ENCODE measurements at regions not wholly inside any gene's neighbourhood (a gene's known extent, or its start where the extent isn't known, plus 50 kb on each side); places are given as distances from the start of the nearest gene placed in this dataset.

GRCh38 chr10:84824525-84824924 is 496.1 kb downstream of the CCSER2 start:
- H3K4me2 ChIP-seq (ENCODE audit: insufficient read depth, low read length) = no peak overlapping the region
- no TSS peak for BruUV-seq (replicated peaks)
- ChIA-PET POLR2A (no interaction called here), CTCF (ENCODE audit: low intra/inter-chr PET ratio) (no interaction called here)
- H3K79me2 ChIP-seq (ENCODE audit: control insufficient read depth, insufficient read depth, low read length) = no peaks in the 10 kb centered on the region
- H3K4me1 ChIP-seq (replicated peaks in 1 of 2; ENCODE audit: control insufficient read depth in 2 of 2, insufficient read depth in 2 of 2, low read length in 2 of 2) = no peaks in the 10 kb centered on the region
- no peaks in the 10 kb centered on the region for H3K9me3 ChIP-seq (replicated peaks; ENCODE audit: control insufficient read depth, insufficient read depth, low read depth, low read length)
- ATAC-seq (no peak), DNase-seq (ENCODE audit: extremely low read depth in 1 of 4, low spot score in 3 of 4) (no peak), FAIRE-seq (no peak)
- in situ Hi-C loops (cut with MboI) = no loop called here
- 3% methylated on average over 1 of the region's 1 CpG for WGBS (ENCODE audit: insufficient coverage, low coverage, missing lambda C conversion rate)
- TF ChIP-seq HDAC8 (tag; IDR thresholded peaks at IDR 0.05) (no peak), ZNF197 (CRISPR knock-in tag; IDR thresholded peaks at IDR 0.05; ENCODE audit: low read depth) (no peak), SMAD3 (CRISPR knock-in tag; conservative IDR thresholded peaks at IDR 0.05) (no peak), NFIC (IDR thresholded peaks at IDR 0.05) (no peak), NRF1 (conservative IDR thresholded peaks at IDR 0.05 in 1 of 2, IDR thresholded peaks at IDR 0.05 in 1 of 2) (no peak), MBD2 (IDR thresholded peaks at IDR 0.05; ENCODE audit: borderline replicate concordance, low read depth) (no peak), ZNF431 (CRISPR knock-in tag; IDR thresholded peaks at IDR 0.05) (no peak), ZNF76 (CRISPR knock-in tag; IDR thresholded peaks at IDR 0.05; ENCODE audit: borderline replicate concordance) (no peak)
- TF ChIP-seq, protein P1, sequence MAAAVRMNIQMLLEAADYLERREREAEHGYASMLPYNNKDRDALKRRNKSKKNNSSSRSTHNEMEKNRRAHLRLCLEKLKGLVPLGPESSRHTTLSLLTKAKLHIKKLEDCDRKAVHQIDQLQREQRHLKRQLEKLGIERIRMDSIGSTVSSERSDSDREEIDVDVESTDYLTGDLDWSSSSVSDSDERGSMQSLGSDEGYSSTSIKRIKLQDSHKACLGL (CRISPR knock-in tag; IDR thresholded peaks at IDR 0.05; ENCODE audit: borderline replicate concordance, poor library complexity, severe bottlenecking) = no peak
- no peaks in the 10 kb centered on the region for H3K9me1 ChIP-seq (ENCODE audit: control insufficient read depth, insufficient read depth, low read length)
- H3K4me3 ChIP-seq = no peak overlapping the region
- H2AFZ ChIP-seq (ENCODE audit: low read depth, low read length) = no peak overlapping the region
- no peaks in the 10 kb centered on the region for H3K27me3 ChIP-seq (ENCODE audit: control insufficient read depth in 2 of 2, insufficient read depth in 2 of 2, low read length in 2 of 2)
- no peaks in the 10 kb centered on the region for H4K20me1 ChIP-seq (replicated peaks; ENCODE audit: control insufficient read depth, insufficient read depth, low read length)
- no peak overlapping the region for H3K27ac ChIP-seq (ENCODE audit: extremely low read depth, low read depth, low read length)
- intact Hi-C loops (cut with micrococcal nuclease) = no loop called here
- no peak overlapping the region for H3K9ac ChIP-seq (ENCODE audit: insufficient read depth in 1 of 2, low read depth in 2 of 2, low read length in 2 of 2)
- no peaks in the 10 kb centered on the region for H3K36me3 ChIP-seq (ENCODE audit: control insufficient read depth, insufficient read depth, low read length)

Data from K562 (cell line).